NT2/D1 (cell line): ENCODE measurements at regions not wholly inside any gene's neighbourhood (a gene's known extent, or its start where the extent isn't known, plus 50 kb on each side); places are given as distances from the start of the nearest gene placed in this dataset.

ENCODE experiments used
- SUZ12 ChIP-seq: IDR thresholded peaks from 2 replicates; pipeline ENCODE4 v1.6.1; 2011; ENCODE audit not compliant: insufficient read length, insufficient read depth; ENCODE audit errors: extremely low read depth
- YY1 ChIP-seq: IDR thresholded peaks from 2 replicates; pipeline ENCODE4 v1.6.1; 2011; ENCODE audit not compliant: insufficient read length, insufficient read depth
- ZNF274 ChIP-seq: IDR thresholded peaks from 2 replicates; pipeline ENCODE4 v1.6.1; 2011; ENCODE audit warnings: mild to moderate bottlenecking, low read depth, low read length

GRCh38 chr4:57544811-57545654 lies 434.8 kb upstream of the IGFBP7 start:
- TF ChIP-seq SUZ12 (no peak), YY1 (no peak), ZNF274 (no peak)
